ENCODE measurements at regions not wholly inside any gene's neighbourhood (a gene's known extent, or its start where the extent isn't known, plus 50 kb on each side); places are given as distances from the start of the nearest gene placed in this dataset.
A peak's percentile ranks its signal among the peaks of the same experiment; 100 is the strongest.
"Not testable (repeated sequence)": the region's sequence is repeated elsewhere in the genome, so short reads cannot be mapped to it uniquely, and the experiment has no call there.

DNA sequence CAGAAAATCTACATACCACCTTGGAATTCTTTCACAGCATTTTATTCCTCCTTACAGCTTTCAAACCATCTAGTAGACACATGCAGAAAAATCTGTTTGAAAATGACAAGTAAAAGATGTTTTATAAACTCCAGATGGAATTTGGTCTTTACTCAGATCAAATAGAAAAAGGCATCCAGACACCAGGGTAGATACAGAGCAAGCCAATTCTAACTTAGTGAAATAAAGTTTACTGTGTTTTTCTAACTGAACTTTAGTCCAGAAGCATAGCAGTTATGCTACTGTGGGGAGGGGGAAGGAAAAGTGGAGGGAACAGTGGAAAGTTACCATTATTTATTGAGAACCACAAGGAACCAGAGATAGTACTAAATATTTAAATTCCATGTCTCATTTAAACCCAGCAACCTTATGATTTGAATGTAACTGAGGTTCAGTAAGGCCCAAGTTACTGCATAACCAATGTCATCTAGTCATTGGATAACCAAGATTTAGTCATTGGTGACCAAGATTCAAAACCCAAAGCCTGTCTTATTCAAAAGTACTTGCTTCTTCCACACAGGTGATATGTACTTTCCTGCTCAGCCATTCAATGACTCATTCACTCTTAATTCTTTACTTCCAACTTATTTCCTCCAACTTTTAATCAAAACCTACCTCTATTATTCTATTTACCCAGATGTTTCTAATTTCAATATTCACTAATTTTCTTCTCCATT lies 57.7 kb downstream of the RAD51AP2 start:
- no peak for DNase-seq (ENCODE audit: low read depth)

DNA sequence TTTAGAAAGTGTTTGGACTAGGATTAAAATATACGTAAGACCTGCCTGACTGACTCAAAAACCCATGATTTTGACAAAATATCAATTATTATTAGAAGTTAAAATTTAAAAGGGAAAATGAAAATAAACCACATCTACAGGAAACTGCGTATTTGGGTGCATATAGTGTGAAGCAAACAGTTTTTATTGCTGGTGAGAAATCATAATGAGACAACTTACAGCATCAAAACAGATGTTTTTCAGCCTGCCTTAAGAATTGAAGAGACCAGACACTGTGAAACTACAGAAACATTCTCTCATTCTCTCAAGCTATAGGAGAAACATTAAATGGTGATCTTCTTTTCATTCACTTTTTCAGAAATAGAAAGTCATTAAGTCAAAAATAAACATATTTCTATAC lies 62.9 kb downstream of the RAD51AP2 start:
- no peak for DNase-seq (ENCODE audit: low read depth)

DNA sequence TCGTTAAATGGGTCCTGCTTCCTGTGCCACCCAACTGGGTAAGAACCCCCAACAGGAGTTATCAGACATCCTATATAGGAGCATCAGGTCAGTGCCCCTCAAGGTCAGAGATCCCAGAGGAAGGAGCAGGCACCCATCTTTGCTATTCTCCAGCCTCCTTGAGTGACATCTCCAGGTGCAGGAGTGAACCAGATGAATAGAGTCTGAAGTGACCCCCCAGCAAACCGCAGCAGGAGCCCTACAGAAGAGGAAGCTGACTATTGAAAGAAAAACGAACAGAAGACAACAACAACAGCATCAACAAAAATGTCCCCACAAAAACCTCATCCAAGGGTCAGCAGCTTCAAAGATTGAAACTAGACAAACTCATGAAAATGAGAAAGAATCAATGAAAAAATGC lies 72.0 kb downstream of the RAD51AP2 start:
- DNase-seq (ENCODE audit: low read depth): not testable (repeated sequence)

DNA sequence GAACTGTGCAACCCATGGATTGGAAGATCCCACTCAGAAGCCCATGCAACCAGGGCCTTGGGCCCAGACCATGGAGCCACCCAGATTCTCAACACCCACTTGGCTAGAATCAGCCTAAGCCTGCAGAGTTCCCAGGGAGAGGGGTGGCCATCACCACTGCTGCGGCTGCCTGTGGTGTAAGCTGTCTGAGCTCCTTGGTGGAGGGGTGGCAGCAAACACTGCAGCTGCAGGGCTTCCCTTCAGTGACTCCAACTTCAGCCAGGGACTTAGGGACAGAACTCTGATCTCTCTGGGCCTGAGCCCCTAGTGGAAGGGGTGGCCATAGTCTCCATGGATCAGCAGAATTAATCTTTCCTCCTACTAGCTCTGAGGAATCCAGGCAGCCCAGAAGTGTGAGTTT lies 72.5 kb downstream of the RAD51AP2 start:
- DNase-seq (ENCODE audit: low read depth): no peak

DNA sequence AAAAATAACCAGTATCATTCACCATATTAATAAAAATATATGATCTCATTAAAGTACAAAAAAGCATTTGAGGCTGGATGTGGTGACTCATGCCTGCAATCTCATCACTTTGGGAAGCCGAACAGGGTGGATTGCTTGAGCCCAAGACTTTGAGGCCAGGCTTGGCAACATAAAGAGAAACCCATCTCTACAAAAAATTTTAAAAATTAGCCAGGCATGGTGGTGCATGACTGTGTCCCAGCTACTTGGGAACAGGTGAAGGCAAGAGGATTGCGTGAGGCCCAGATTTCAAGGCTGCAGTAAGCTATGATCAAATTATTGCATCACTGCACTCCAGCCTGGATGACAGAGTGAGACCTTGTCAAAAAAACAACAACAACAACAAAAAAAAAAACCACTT lies 75.9 kb downstream of the RAD51AP2 start:
- no peak for DNase-seq (ENCODE audit: low read depth)

DNA sequence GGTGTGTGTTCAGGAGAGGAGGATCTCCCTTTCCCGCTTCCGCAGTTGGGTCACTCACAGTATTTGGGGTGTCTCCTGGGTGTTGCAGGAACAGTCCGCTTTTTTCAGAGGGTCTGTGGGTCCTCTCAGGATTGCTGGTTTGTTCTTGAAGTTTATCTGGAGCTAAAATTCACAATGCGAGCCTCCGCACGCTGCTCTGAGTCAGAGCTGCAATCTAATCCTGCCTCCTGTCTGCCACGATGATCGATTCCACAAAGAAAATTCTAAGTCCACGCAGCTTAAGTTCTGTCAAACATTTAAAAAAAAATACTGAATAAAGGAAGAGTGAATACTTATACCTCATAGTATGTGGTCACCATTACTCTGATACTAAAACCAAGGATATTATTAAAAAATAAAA lies 76.5 kb downstream of the RAD51AP2 start:
- DNase-seq (ENCODE audit: low read depth): no peak

DNA sequence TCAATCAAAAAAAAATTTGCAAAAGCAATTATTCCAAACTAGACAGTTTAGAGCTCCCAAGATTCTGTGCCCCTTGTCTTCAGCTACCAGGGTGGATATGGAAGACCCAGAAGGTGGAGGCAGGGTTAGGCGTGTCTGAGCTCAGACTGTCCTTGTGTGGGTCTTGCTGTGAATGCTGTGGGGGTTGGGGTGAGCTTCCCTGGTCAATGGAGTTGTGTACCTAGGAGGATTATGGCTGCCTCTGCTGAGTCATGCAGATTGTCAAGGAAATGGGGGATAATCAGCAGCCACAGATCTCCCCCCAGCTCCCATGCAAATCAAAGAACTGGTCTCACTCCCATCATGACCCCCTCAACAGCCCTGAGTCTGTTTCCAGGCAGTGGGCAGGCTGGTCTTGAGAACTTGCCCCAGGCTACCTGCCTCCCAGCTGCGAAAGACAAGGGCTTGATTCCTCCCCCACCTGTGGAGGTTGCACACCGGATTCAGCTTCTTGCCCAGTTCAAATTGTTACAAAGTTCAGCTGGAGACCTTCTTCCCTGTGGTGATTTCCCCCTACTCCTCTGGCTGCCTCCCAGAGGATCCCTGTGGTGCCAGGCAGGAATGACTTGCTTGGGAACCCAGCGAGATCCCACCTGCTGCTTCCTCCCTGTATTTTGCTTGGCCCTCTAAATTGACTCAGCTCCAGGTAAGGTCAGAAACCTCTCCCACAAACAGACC lies 77.0 kb downstream of the RAD51AP2 start:
- no peak for DNase-seq (ENCODE audit: low read depth)

DNA sequence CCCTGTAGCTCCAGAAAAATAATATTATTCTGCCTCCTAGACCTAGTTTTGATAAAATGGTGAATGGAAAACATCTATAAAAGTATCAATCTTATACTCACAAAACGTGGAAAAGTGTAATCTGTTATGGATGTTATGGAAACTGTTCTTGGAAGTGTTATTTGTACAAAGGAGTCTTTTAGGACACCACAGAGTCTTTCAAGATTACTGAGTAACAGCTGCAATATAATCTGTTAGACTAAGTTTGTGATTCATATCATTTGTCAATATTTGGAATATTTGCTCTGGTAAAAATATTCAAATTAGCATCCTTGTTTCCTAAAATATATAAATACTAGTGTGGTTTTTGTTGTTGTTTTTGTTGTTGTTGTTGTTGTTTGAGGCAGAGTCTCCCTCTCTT lies 87.9 kb downstream of the RAD51AP2 start:
- no peak for DNase-seq (ENCODE audit: low read depth)

DNA sequence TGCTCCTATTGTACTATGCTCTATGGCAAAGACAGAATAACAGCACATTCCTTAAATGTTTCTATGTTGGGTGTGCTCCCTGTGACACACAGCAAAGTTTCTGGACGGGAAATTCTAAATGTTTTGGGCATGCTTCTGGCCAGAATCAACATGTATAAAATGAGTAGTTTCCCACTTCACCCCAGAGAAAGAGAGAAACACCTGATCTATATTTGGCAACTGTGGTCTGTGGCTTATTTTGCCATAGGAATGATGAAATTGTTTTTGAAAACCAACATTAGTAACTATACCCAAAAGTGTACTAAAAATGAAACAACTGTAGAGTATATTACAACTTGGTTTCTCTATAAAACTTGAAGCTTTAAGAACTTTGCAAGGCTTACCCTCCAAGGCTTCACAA lies 89.1 kb downstream of the RAD51AP2 start:
- DNase-seq (ENCODE audit: low read depth): no peak

DNA sequence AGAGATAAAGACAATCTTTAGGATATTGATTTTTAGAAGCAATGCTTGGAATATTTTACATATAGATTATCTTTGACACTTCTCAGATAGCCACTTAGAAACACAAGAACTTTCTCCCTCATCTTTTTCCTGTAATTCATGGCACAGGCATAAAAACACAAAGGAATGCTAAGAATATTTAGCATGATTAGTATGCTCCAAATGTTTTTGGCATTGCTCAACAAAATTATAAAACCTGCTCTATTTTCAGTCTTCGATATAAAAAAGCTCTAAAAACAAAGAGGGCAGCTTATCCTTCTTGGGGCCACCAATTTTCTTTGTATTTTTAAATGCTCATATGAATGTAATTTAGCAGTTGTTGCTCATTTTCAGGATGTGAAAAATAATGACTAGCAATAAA lies 90.8 kb downstream of the RAD51AP2 start:
- no peak for DNase-seq (ENCODE audit: low read depth)

DNA sequence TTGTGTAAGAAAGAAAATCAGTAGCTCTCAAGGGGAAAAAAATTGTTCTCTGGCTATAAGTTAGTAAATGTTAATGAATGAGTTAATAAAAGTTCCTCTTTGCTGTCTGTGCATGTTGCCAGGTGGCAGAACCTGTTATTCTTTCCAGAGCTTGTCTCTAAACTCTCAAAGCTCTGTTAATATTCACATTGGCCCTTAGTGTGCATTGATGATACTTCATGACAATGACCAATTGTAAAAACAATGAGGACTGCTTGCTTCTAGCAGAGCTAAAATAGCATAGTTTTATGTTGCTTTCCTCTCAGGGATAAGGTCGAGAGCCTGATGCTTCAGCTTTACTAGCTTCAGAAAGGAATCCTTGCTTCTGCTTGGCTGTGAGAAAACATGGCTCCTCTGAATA lies 91.5 kb downstream of the RAD51AP2 start:
- DNase-seq (ENCODE audit: low read depth): no peak

DNA sequence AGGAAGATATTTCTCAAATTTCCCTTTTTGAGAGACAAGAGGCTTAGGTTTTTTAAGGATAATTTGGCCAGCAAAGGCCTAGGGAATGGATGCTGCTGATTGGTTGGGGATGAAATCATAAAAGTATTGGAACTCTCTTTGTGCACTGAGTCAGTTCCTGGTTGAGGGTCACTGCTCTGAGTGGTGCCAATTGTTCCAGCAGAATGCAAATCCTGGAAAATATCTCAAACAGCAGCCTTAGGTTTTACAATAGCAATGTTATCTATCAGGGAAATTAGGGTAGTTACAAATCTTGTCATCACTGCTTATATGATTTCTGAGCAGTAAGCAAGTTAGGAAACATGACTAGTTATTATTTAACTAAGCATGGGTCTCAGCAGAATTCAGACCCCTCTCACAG lies 96.2 kb downstream of the RAD51AP2 start:
- DNase-seq (ENCODE audit: low read depth): no peak

DNA sequence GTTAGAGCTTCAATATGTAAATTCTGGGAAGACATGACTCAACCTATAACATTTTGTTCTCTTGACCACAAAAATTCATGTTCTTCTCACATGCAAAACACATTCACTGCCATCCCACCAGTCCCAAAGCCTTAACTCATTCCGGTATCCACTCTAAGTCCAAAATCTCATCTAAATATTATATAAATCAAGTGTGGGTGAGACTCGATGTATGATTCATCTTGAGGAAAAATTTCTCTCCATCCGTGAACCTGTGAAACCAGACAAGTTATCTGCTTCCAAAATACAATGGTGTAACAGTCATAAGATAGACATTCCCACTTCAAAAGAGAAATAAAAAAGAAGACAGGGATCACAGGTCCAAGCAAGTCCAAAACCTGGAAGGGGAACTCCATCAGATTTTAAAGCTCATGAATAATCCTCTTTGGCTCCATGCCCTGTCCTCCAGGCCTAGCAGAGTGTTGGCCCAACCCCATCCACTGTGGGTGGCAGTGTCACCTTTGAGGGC lies 101.3 kb downstream of the RAD51AP2 start:
- peak; percentile 26 for DNase-seq (ENCODE audit: low read depth)

DNA sequence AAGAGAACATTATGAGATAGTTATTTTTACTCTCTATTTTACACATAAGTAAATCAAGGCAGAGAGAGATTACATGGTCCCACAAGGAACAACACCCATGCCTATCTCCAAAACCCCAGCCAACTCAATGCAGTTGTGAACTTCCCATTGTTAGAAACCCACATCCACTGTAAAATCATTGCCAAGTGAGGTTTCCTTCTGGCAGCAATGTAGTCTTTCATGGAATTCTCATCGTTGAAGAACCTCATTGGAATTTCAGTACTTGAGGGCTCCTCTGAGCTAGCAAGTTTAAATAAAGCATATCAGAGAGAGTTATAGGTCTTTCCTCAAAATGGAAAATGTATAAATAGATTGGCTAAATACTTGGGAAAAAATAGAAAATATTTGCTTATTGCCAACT lies 105.2 kb downstream of the RAD51AP2 start:
- DNase-seq (ENCODE audit: low read depth): no peak

DNA sequence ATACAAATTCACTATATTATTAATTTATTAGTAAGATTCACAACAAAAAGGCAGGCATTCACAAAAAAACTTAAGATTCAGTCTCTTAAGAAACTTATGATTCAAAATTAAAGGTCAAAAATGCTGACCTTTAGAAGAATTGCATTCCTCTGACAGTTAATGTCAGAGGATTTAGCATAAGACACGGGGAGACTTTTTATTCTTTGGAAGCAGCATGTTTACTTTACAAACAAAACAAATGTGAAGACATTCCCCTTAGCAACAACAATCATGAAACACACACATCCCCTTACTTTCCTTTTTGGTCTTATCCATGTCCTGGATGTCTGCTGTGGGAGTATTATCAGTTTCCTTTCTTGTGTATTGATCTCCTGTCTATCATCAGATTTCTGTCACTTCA lies 117.1 kb downstream of the RAD51AP2 start:
- no peak for DNase-seq (ENCODE audit: low read depth)

DNA sequence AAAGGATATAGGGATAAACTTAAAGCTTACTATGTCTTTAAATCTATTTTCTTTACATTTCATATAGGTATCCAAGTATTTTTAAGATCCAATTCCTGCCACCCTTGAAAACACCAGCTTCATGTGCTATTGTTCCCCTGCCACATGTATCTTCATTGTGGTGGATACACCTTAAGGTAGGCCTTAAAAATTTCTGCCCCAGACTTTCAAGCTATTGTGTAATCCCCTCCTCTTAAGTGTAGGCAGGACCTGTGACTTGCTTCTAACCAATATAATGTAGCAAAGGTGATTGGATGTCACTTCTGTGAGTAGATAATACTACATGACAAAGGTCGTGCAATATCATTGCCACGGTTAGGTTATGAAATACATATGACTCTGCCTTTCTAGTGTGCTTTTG lies 119.5 kb downstream of the RAD51AP2 start:
- no peak for DNase-seq (ENCODE audit: low read depth)

DNA sequence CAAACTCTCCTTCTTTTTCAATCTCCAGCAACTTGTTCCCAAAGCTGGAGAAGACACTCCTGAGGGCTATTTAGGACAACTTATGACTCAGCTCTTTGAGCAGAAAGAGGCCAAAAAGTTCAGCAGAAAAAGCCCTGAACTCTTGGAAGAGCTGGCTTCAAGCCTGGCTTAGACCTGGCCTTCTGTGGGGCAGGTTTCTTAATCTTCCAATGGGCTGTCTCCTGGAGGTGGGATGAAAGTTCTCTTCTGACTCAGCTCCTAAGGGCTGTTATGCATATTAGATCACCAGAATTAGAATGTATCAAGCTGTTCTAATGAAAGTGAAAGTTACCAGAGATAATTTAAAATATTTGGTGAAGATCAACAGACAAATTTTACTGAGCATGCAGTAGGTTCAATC lies 129.4 kb downstream of the RAD51AP2 start:
- no peak for DNase-seq (ENCODE audit: low read depth)

DNA sequence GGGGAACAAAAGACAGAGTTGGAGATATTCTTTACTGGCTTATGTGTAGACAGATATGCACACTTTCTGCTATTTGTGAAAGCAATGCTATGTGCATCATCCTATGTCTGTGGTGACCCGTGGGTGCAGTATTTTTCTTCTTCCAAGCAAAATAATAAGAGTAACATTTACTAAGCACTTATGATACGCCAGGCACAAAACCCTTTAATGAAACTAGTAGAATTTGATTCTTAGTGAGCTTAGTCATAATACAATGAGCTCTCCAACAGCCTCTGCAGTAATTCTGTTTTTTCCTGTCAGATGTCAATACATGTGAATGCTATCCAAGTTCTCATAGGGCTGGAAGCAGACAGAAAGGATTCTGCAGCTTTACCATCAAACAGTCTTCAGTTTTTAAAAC lies 130.6 kb downstream of the RAD51AP2 start:
- DNase-seq (ENCODE audit: low read depth): no peak

DNA sequence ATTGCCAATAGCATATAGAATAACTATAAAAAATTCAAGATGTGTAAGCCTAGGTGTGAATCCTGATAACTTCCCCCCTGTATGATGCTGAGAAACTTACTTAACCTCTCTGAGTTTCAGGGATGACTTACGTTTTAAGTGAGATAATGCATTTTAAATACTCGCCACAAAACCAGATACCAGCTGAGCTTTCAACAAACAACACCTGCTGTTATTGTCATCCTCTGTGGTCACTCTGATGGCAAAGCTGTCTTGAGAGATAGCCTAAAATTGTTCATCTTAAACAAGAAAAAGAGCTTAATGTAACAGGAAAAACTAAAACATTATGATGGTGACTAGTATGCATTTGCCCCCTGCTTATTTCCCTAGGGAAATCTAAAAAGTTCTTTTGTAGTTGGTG lies 131.5 kb downstream of the RAD51AP2 start:
- DNase-seq (ENCODE audit: low read depth): no peak

DNA sequence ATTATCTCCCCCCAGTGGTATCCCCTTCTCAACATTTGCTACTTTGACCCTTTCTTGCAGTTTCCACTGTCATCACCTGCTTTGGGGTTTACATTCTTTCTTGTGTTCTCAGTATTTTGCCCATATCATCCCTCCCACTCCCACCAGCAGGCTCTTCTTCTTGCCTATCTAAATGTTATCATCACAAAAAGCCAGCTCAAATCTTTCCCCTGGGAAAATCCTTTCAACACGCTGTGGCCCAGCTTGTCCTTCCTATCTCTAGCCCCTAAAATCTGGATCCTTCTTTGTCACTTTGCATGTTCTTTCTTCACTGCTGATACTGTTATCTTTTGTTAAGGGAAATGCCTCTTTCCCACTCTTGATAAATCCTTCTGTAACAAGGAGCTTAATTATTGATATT lies 138.2 kb downstream of the RAD51AP2 start:
- DNase-seq (ENCODE audit: low read depth): no peak

DNA sequence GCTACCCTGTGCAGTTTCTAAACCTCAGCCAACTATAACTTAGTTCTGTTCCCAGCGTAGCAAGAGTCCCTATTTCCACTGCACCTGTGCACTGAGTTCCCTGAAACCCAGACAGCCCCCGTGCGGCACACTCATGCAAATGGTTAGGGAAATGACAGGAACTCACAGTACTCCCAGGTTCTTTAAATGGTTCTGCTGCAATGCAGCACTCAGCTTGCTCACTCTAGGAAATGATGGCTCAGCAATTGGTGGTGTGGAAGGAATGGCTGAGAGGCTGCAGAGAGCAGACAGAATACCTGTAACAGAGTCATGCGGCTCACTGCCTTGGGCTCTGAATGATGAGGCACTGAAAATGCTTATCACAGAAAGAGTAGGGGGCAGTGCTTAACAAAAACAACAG lies 143.0 kb downstream of the RAD51AP2 start:
- no peak for DNase-seq (ENCODE audit: low read depth)

DNA sequence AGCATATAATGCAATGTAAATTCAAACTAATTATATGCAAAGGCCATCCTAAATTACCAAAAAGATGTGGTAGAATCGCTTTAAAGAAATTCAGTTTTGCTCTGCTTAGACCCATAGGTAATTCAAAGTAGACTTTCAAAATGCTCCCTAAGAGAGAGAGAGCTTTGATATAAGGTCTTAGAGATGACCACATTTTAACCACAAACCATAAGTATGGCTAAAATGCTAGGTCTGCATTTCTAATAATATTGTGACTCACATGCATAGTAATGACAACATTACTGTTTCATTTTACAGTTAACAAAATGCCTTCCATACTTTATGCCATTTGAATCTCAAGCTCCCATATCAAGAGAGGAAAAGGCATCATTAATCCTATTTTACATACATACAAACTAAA lies 144.5 kb downstream of the RAD51AP2 start:
- no peak for DNase-seq (ENCODE audit: low read depth)

DNA sequence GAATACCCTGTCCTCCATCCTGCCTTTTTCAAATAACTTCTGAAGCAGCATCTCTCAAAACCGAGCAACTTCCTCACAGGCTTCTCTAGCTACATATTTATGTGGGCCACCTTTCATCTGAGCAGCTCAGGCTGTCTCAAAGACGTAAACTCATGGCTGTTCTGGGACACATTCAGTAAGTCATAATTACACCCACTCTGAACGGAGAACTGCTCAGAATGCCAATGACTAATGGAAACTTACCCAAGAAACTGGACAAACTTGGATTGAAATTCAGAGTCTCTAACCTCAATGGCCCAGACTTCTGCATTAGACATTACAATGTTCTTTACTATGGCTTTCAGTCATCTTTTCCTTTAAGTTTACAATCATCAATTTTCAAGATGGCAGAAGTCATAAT lies 145.2 kb downstream of the RAD51AP2 start:
- DNase-seq (ENCODE audit: low read depth): no peak

DNA sequence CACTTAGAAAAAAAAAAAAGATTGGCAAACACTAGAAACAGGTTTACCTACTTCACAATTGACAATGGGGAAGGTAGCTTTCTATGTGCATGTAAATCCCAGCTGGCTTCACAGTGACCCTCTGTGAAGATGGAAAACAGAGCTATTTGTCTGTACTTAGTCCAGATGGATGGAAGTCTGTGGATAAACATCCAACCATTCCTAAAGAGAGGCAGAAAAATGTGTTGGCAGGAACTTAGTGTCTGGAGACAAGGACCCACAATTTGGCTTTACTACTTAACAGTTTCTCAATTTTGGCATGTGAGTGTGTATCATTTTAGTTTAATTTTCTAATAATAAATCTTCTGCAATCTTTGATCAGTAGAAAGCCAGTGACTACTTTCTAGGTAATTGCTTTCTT lies 154.4 kb downstream of the RAD51AP2 start:
- no peak for DNase-seq (ENCODE audit: low read depth)

Data from fibroblast of the conjunctiva (primary cell).